Small intestine (tissue), 7 donors: ENCODE measurements at regions not wholly inside any gene's neighbourhood (a gene's known extent, or its start where the extent isn't known, plus 50 kb on each side); places are given as distances from the start of the nearest gene placed in this dataset.
A peak's percentile ranks its signal among the peaks of the same experiment; 100 is the strongest.

ENCODE experiments used
- DNase-seq, 2 donors: peaks; one replicate each; pipeline versions ENCODE4 v3.0.0 to v3.0.0-alpha.2; 2013
- FAIRE-seq: peaks from 2 replicates; lab custom pipeline; 2012; peaks lifted over from hg19 to GRCh38; lab: Jason Lieb, UNC
- H3K27ac ChIP-seq, 3 donors: one replicate each; pipeline ENCODE4 v1.5.1; 2013; ENCODE audit warnings: low read length in 2 of 3, mild to moderate bottlenecking in 2 of 3, control low read depth in 1 of 3, inconsistent platforms in 1 of 3, low read depth in 1 of 3, moderate library complexity in 1 of 3
- H3K27me3 ChIP-seq, 3 donors: one replicate each; pipeline ENCODE4 v1.6.1; 2013; ENCODE audit warnings: low read length in 3 of 3, inconsistent platforms in 1 of 3; ENCODE audit not compliant: control insufficient read depth in 3 of 3, insufficient read depth in 3 of 3
- H3K36me3 ChIP-seq, 3 donors: one replicate each; pipeline ENCODE4 v1.6.1; 2013; ENCODE audit warnings: low read length in 3 of 3, inconsistent platforms in 1 of 3, low read depth in 1 of 3, mild to moderate bottlenecking in 1 of 3, moderate library complexity in 1 of 3; ENCODE audit not compliant: control insufficient read depth in 3 of 3, insufficient read depth in 2 of 3
- H3K4me1 ChIP-seq, 3 donors: one replicate each; pipeline ENCODE4 v1.6.1; 2013; ENCODE audit warnings: low read length in 2 of 3, inconsistent platforms in 1 of 3, low read depth in 1 of 3, mild to moderate bottlenecking in 1 of 3, moderate library complexity in 1 of 3; ENCODE audit not compliant: control insufficient read depth in 3 of 3, insufficient read depth in 2 of 3
- H3K4me3 ChIP-seq, 3 donors: one replicate each; pipeline ENCODE4 v1.5.1; 2013; ENCODE audit warnings: low read length in 3 of 3, control low read depth in 1 of 3, inconsistent platforms in 1 of 3, low read depth in 1 of 3, mild to moderate bottlenecking in 1 of 3, moderate library complexity in 1 of 3
- H3K9me3 ChIP-seq, 2 donors: one replicate each; pipeline ENCODE4 v1.6.1; 2013; ENCODE audit warnings: low read depth in 1 of 2, low read length in 1 of 2; ENCODE audit not compliant: control insufficient read depth in 2 of 2, insufficient read depth in 1 of 2
- WGBS, 3 donors: extraction: QIAGEN DNeasy Blood & Tissue Kit; methylation state at CpG; one replicate each; pipeline ENCODE4 v1.1.7; 2013; 5-methylcytosine and 5-hydroxymethylcytosine counted together
- donor health status: healthy with polysubstance abuse.
- donor health status: control.
- donor health status: control.
- donor health status: Bipolar disorder and iron deficiency.
- donor health status: healthy.

DNA sequence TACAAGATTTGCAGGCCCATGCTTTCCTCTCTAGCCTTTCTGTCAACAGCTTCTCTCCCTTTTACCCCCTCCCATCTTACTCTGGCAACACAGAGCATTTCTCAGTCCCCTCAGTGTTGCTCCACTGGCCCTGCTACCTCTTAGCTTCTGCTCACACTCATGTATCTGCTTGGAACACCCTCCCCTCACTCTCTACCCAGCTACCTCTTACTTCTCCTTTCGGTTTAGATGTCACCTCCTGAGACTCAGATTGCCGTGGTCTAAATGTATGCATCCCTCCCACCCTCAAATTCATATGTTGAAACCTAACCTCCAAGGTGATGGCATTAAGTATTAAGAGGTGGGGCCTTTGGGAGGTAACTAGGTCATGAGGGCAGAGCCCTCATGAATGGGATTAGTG, 80.1 kb downstream of the FOXD2 start:
- no peaks in the 10 kb centered on the region for H3K4me1 ChIP-seq
- H3K36me3 ChIP-seq = no peaks in the 10 kb centered on the region
- no peak overlapping the region for H3K27ac ChIP-seq
- H3K9me3 ChIP-seq = peaks cover 0 to 11% of the 10 kb centered on the region in 2 donors
- no peak for DNase-seq
- H3K27me3 ChIP-seq = peaks cover 0 to 5% (median 0%) of the 10 kb centered on the region in 3 donors
- FAIRE-seq = no peak
- WGBS, 3 donors = 61 to 86% (median 69%) methylated on average over 2 of the region's 2 CpGs
- no peak overlapping the region for H3K4me3 ChIP-seq

DNA sequence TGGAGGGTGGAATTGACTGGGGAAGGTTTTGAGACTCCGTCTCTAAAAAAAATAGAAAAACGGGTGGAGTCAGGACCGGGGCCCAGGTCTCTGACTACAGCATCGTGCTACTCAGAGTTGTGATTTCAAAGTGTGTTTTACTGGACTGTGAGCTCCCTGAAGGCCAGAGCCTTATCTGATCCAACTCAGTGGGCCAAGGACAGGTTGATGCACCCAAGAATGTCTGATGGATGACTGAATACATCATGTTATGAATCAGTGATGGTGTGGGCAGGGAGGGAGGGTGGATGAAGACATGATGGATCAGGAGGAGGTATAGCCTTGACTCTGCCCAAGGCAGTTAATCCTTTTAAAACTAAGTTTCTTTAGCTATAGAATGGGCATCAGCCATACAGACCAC, 81.6 kb downstream of the FOXD2 start:
- Histone ChIP-seq H3K4me3 (no peak overlapping the region), H3K27me3 (no peaks in the 10 kb centered on the region), H3K9me3 (peaks cover 0 to 6% of the 10 kb centered on the region in 2 donors), H3K27ac (no peak overlapping the region), H3K36me3 (no peaks in the 10 kb centered on the region), H3K4me1 (no peaks in the 10 kb centered on the region)
- DNase-seq (no peak), FAIRE-seq (no peak)
- 84 to 94% (median 90%) methylated on average over 4 of the region's 4 CpGs for WGBS, 3 donors

DNA sequence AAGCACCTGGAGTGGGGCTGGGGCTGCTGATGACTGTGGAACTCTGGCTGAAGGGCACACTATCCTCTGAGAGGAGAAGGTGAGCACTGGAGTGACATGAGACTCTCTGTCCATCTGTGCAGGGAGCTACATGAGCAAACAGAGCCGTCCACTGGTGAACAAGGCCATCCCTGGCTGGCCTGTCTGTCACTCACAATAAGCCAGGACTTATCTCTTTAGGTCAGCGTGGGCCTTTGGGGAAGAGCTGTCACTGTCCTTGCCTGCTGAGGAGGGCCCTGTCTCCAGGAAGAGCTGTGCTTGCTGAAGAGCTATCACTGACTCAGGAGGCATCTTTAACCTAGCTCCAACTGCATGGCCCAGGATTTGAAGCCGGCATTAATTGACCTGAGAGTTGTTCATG, 82.1 kb downstream of the FOXD2 start:
- Histone ChIP-seq H3K4me1 (no peaks in the 10 kb centered on the region), H3K36me3 (no peaks in the 10 kb centered on the region), H3K9me3 (peaks cover 0 to 4% of the 10 kb centered on the region in 2 donors), H3K4me3 (no peak overlapping the region), H3K27ac (no peak overlapping the region), H3K27me3 (no peaks in the 10 kb centered on the region)
- 84 to 91% (median 84%) methylated on average over 3 of the region's 3 CpGs for WGBS, 3 donors
- FAIRE-seq = no peak
- DNase-seq = no peak

DNA sequence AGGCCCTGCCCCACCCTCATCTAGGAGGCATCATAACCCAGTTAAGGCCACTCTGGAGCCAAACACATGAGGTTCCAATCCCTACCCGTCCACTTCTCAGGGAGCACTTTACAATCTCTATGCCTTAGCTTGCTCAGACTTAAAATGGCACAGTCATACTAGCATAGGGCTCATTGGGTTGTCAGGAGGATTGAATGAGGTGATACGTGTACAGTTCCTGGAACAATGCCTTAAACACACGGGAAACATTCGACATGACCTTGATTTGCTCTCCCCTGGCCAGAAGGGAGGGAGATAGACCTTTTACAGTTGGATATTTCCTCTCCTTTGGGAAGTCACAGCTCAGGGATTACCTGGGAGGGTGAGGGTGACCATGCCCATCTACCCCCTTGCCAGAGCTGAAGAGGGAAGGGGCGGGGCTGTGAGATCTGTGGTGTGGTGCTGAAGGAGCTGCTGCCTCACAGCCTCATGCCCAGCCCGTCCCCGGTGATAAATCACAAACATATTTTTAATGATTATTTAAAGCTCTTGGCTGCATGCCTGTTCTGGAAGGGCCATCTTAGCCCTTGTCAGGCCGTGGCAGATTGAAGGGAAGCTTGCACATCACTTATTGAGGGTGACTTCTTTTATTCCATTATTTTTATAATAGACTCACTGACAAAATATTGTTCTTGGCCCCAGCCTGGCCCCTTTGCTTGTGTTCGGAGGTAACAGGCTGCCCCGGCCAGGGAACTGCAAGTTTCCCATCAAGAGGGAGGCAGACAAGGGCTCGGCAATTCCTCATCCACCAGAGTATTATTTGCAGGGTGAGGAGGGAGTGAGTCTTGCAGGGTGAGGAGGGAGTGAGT, 83.4 kb downstream of the FOXD2 start:
- WGBS, 3 donors = 33 to 48% (median 40%) methylated on average over 11 of the region's 11 CpGs

DNA sequence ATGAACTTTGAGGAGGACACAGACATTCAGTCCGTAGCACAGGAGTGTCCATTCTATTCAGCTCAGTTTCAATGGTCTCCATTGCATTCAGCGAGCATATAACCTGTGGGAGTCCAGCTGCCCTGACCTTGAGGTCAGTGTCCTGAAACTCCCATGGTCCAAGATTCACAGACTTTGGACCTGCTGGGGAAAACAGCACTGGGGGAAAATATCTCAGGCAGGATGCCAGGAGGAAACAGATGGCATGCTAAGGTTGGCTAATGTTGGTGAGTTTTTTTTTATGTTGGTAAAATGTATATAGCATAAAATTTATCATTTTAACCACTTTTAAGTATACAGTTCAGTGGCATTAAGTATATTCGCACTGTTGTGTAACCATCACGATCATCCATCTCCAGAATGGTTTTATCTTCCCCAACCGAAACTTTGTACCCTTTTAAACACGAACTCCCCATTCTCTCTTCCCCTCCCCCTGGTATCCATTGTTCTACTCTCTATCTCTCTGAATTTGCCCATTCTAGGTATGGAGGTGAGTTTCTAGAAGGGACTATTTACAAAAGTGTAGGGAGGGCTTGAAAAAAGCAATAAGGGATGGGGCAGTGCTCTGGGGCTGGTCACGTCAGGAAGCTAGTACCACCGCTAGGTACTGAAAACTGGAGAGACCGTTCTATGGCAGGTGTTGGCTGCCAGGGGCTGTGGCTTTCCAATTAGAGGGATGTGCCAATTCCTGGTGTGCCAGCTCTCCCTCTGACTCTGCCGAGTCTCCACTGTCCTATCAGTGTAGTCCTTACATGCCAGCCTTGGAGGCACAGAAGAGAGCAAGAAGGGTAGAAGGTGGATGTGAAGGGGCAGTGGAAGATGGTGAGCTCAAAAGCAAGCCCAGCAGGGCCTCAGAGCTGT, 85.3 kb downstream of the FOXD2 start:
- Histone ChIP-seq H3K9me3 (peaks cover 0 to under 1% of the 10 kb centered on the region in 2 donors), H3K27me3 (no peaks in the 10 kb centered on the region), H3K4me3 (no peak overlapping the region), H3K27ac (no peak overlapping the region), H3K36me3 (no peaks in the 10 kb centered on the region), H3K4me1 (no peaks in the 10 kb centered on the region)
- DNase-seq (no peak), FAIRE-seq (no peak)
- 52 to 72% (median 61%) methylated on average over 10 of the region's 10 CpGs for WGBS, 3 donors

More for the DNA sequence above, 83.4 kb downstream of the FOXD2 start:
- FAIRE-seq (no peak), DNase-seq (no peak)
- Histone ChIP-seq H3K36me3 (no peaks in the 10 kb centered on the region), H3K27ac (no peak overlapping the region), H3K4me3 (no peak overlapping the region), H3K27me3 (no peaks in the 10 kb centered on the region), H3K9me3 (peaks cover 0 to 4% of the 10 kb centered on the region in 2 donors), H3K4me1 (no peaks in the 10 kb centered on the region)

DNA sequence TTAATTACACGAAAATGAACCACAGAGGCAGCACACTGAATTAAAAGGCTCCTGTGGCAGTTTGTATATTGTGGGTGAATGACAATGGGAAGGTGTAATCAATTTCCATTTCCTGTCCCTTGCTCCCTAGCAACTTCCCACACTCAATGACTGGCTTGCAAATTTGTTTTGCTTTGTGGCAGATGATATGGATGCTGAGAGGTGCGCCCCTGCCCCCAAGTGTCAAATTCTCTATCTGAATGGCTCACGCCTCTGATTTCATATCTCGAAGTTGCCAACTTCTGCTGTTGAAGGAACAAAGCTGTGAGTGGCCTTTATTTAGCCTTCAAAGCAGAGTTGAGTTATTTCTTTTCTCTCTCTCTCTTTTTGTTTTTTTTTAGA, 86.0 kb downstream of the FOXD2 start:
- no peak overlapping the region for H3K27ac ChIP-seq
- H3K9me3 ChIP-seq = no peaks in the 10 kb centered on the region
- no peaks in the 10 kb centered on the region for H3K27me3 ChIP-seq
- H3K4me1 ChIP-seq = no peaks in the 10 kb centered on the region
- WGBS, 3 donors = 52 to 66% (median 64%) methylated on average over 4 of the region's 4 CpGs
- FAIRE-seq (no peak), DNase-seq (no peak)
- no peaks in the 10 kb centered on the region for H3K36me3 ChIP-seq
- H3K4me3 ChIP-seq = no peak overlapping the region

DNA sequence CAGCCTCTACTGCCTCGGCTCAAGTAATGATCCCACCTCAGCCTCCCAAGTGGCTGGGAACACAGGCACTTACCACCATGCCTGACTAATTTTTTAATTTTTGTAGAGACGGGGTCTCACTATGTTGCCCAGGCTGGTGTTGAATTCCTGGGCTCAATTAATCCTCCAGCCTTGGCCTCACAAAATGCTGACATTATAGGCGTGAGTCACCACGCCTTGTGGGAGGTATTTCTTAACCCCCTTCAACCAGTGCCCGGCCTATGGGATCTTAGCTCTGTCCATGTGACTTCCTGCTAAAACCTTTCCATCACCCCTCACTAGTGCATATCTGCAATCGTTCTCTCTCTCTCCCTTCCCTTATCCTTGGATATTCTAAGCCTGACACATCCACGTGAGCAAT, 86.4 kb downstream of the FOXD2 start:
- H3K27me3 ChIP-seq = no peaks in the 10 kb centered on the region
- no peaks in the 10 kb centered on the region for H3K4me1 ChIP-seq
- H3K4me3 ChIP-seq = no peak overlapping the region
- peaks cover 0 to 4% of the 10 kb centered on the region in 2 donors for H3K9me3 ChIP-seq
- no peak for FAIRE-seq
- no peak overlapping the region for H3K27ac ChIP-seq
- 75 to 84% (median 78%) methylated on average over 7 of the region's 7 CpGs for WGBS, 3 donors
- no peak for DNase-seq
- H3K36me3 ChIP-seq = no peaks in the 10 kb centered on the region

DNA sequence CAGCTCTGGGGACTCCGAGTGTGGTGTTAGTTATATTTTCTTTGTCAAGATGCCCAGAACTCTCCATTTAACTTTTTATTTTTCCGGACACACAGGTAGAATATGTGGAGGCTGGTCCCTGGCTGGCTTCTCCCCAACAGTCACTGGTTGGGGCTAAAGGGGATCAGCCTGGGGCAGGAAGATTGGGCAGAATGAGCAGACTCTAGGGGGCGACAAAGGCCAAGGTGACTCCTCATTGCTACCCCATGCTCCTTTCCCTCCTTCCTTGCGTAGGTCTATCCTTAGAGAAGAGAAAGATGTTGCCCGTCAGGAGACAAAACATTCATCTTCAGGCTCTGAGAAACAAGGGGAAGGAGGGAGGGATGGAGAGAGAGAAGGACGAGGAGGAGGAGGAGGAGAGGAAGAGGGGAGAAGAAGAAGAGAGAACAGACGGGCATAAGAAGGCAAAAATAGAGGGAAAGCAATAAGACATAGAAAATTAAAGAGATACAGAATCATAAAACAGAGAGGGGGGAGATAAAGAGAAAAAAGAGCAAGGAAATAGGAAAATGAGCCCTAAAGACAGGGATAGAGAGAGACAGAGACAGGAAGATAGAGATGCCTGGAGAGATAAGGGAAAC, 89.9 kb downstream of the FOXD2 start:
- no peak overlapping the region for H3K27ac ChIP-seq
- H3K4me3 ChIP-seq = no peak overlapping the region
- H3K4me1 ChIP-seq = peaks cover 0 to 5% (median 0%) of the 10 kb centered on the region in 3 donors
- peak; percentile 60 to 69 for DNase-seq
- no peaks in the 10 kb centered on the region for H3K27me3 ChIP-seq
- WGBS, 3 donors = 32 to 52% (median 42%) methylated on average over 7 of the region's 7 CpGs
- no peak for FAIRE-seq
- H3K9me3 ChIP-seq = peaks cover 0 to 9% of the 10 kb centered on the region in 2 donors
- no peaks in the 10 kb centered on the region for H3K36me3 ChIP-seq
